Lung (tissue), 11 donors: ENCODE measurements at regions not wholly inside any gene's neighbourhood (a gene's known extent, or its start where the extent isn't known, plus 50 kb on each side); places are given as distances from the start of the nearest gene placed in this dataset.

Experiments used
- ATAC-seq: fragments of 200-7000 bp; cut with Tn5 transposase; one replicate; pipeline ENCODE4 v1.9.1; 2020; ENCODE audit warnings: moderate number of reproducible peaks; ENCODE audit not compliant: insufficient read depth, low FRiP score
- DNase-seq, 3 donors: peaks; one replicate each; pipeline ENCODE4 v3.0.0-alpha.2; 2013 to 2017
- H3K27ac ChIP-seq, 2 donors: one replicate each; pipeline ENCODE4 v1.5.1; 2013; ENCODE audit warnings: mild to moderate bottlenecking in 2 of 2, moderate library complexity in 2 of 2, control low read depth in 1 of 2, inconsistent platforms in 1 of 2, low read depth in 1 of 2, low read length in 1 of 2
- H3K27me3 ChIP-seq, 3 donors: one replicate each; pipeline ENCODE4 v1.5.1; 2013; ENCODE audit warnings: low read length in 2 of 3; ENCODE audit not compliant: control insufficient read depth in 3 of 3, insufficient read depth in 3 of 3
- H3K36me3 ChIP-seq, 4 donors: one replicate each; pipeline ENCODE4 v1.5.1; 2013; ENCODE audit warnings: low read length in 4 of 4, mild to moderate bottlenecking in 1 of 4, moderate library complexity in 1 of 4; ENCODE audit not compliant: control insufficient read depth in 4 of 4, insufficient read depth in 4 of 4
- H3K4me1 ChIP-seq, 5 donors: one replicate each; pipeline ENCODE4 v1.5.1; 2013; ENCODE audit warnings: low read length in 5 of 5, mild to moderate bottlenecking in 2 of 5, moderate library complexity in 1 of 5; ENCODE audit not compliant: control insufficient read depth in 5 of 5, insufficient read depth in 5 of 5
- H3K4me3 ChIP-seq: one replicate; pipeline ENCODE4 v1.5.1; 2013; ENCODE audit warnings: mild to moderate bottlenecking, control low read depth, moderate library complexity
- H3K9ac ChIP-seq, 2 donors: one replicate each; pipeline ENCODE4 v1.5.1; 2013; ENCODE audit warnings: low read length in 2 of 2, control low read depth in 1 of 2; ENCODE audit not compliant: insufficient read depth in 1 of 2
- H3K9me3 ChIP-seq, 4 donors: one replicate each; pipeline ENCODE4 v1.5.1; 2013; ENCODE audit warnings: low read length in 3 of 4, mild to moderate bottlenecking in 1 of 4, moderate library complexity in 1 of 4; ENCODE audit not compliant: control insufficient read depth in 4 of 4, insufficient read depth in 3 of 4
- CTCF ChIP-seq: IDR thresholded peaks from 2 replicates; pipeline ENCODE4 v1.5.1; 2012; ENCODE audit warnings: mild to moderate bottlenecking; ENCODE audit errors: control extremely low read depth, extremely low read depth
- WGBS, 2 donors: extraction: QIAGEN DNeasy Blood & Tissue Kit; methylation state at CpG; one replicate each; pipeline ENCODE4 v1.1.7; 2013; 5-methylcytosine and 5-hydroxymethylcytosine counted together
- donor health status: control.
- donor health status: control.
- donor health status: Bipolar disorder and iron deficiency.
- donor health status: healthy.
- donor health status: DM: yes; HTN: yes; CAD: no.

GRCh38 chrX:109858602-109859341 lies 125.7 kb upstream of the ACSL4 start:
- TF ChIP-seq CTCF: no peak
- DNase-seq (no peak), ATAC-seq (no peak)
- peaks cover 0 to 26% (median 0%) of the 10 kb centered on the region in 3 donors for H3K27me3 ChIP-seq
- H3K4me1 ChIP-seq: no peaks in the 10 kb centered on the region
- no peak overlapping the region for H3K27ac ChIP-seq
- H3K9ac ChIP-seq: no peak overlapping the region
- peaks cover 0 to 5% (median 1%) of the 10 kb centered on the region in 4 donors for H3K9me3 ChIP-seq
- no peak overlapping the region for H3K4me3 ChIP-seq
- WGBS, 2 donors: 71 to 87% methylated on average over 5 of the region's 5 CpGs
- no peaks in the 10 kb centered on the region for H3K36me3 ChIP-seq

GRCh38 chrX:109859651-109860050 lies 126.6 kb upstream of the ACSL4 start:
- no peak for TF ChIP-seq CTCF
- H3K9me3 ChIP-seq: peaks cover 0 to 3% (median 0%) of the 10 kb centered on the region in 4 donors
- ATAC-seq (no peak), DNase-seq (no peak)
- 51 to 82% methylated on average over 2 of the region's 2 CpGs for WGBS, 2 donors
- no peak overlapping the region for H3K27ac ChIP-seq
- H3K4me1 ChIP-seq: no peaks in the 10 kb centered on the region
- H3K9ac ChIP-seq: no peak overlapping the region
- H3K36me3 ChIP-seq: no peaks in the 10 kb centered on the region
- H3K4me3 ChIP-seq: no peak overlapping the region
- H3K27me3 ChIP-seq: peaks cover 0 to 30% (median 0%) of the 10 kb centered on the region in 3 donors

- no peak for TF ChIP-seq CTCF
- ATAC-seq (no peak), DNase-seq (no peak)
- no peaks in the 10 kb centered on the region for H3K4me1 ChIP-seq
- H3K4me3 ChIP-seq: no peak overlapping the region
- peaks cover 0 to 36% (median 0%) of the 10 kb centered on the region in 3 donors for H3K27me3 ChIP-seq
- no peak overlapping the region for H3K27ac ChIP-seq
- 58 to 69% methylated on average over 2 of the region's 2 CpGs for WGBS, 2 donors
- peaks cover 0 to 3% (median 0%) of the 10 kb centered on the region in 4 donors for H3K9me3 ChIP-seq
- H3K36me3 ChIP-seq: no peaks in the 10 kb centered on the region
- H3K9ac ChIP-seq: no peak overlapping the region
Observed at GRCh38 chrX:109862433-109862832, 129.4 kb upstream of the ACSL4 start.

GRCh38 chrX:109863811-109864210 lies 130.8 kb upstream of the ACSL4 start:
- Histone ChIP-seq H3K4me1 (no peaks in the 10 kb centered on the region), H3K9ac (no peak overlapping the region), H3K4me3 (no peak overlapping the region), H3K27ac (no peak overlapping the region), H3K27me3 (peaks cover 0 to 28% (median 0%) of the 10 kb centered on the region in 3 donors), H3K36me3 (no peaks in the 10 kb centered on the region), H3K9me3 (peaks cover 0 to 3% (median 0%) of the 10 kb centered on the region in 4 donors)
- ATAC-seq (no peak), DNase-seq (no peak)
- TF ChIP-seq CTCF: no peak
